Hindlimb muscle (tissue), 1 donor: ENCODE measurements at regions not wholly inside any gene's neighbourhood (a gene's known extent, or its start where the extent isn't known, plus 50 kb on each side); places are given as distances from the start of the nearest gene placed in this dataset.
"Not testable (repeated sequence)": the region's sequence is repeated elsewhere in the genome, so short reads cannot be mapped to it uniquely, and the experiment has no call there.

Source experiments
- DNase-seq: peaks from one replicate; pipeline ENCODE4 v3.0.0-alpha.2; 2013

DNA sequence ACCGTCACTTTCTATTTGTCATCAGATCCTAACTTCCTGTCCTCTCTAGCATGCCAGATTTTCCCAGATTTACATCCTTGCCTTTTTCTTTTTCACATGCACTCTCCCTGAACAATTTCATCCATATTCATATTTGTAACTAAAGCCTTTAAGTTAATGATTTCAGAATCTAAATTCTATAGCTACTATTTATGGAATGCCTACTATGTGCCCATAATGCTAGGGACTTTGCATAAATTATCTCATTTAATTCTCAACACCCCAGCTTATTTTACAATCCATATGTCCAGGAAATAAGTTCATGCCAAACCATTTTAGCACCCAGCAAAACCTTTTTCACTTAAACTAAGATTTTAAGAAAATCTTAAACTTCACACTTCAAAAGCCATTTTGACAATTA is 531.9 kb downstream of the NUP35 start:
- no peak for DNase-seq

DNA sequence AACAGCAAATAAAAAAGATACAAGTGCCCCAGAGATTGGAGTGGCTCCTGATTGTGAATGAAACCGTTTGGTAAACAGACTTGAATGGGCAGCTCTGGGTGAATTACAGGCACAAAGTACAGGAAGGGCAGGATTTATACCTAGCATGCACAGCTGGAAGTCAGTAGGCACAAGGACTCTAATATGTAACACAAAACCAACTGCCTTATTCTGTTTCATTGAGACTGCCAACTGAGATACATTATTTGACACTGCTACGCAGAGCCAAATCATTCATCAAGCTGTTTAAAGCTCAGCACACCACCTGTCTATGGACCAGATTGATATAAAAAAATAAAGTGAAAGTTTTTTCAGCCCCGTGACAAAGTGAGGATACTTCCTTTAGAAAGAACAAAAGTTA is 541.2 kb downstream of the NUP35 start:
- DNase-seq, result no peak

DNA sequence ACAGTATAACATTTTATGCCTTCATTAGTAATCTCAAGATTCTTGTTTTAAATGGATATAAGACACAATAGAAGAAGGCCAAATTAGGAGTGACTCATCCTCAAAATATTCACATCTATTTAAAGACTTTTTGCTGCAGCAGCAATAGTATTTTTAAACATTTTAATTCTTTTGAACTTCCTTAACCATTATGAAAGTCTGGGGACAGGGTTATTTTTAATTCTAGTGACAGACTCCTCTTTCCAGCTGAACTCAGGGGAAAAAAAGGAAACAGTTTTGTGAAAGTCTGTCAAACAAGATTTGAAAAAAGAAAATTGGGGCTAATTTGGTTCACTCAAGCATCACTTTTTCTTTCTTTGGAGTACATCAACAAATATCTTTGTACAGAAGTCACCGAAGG is 541.8 kb downstream of the NUP35 start:
- no peak for DNase-seq

DNA sequence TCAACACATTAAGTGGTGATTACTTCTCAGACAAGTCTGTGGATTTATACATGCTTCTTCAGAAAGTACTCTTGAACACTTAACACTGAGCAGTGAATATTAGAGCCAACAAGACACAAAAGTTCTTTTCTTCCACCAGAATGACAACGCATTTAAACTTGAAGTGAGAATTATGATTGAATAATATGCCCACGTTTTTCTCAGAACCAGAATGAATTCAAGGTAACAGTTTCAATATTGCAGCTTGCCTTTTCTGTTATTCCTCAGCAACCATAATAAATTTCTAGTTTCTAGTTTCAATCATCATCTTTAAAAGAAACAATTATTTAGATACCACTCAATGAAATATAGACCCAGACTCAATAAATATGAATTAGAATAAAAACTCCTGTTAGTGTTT is 547.0 kb downstream of the NUP35 start:
- DNase-seq, result no peak

DNA sequence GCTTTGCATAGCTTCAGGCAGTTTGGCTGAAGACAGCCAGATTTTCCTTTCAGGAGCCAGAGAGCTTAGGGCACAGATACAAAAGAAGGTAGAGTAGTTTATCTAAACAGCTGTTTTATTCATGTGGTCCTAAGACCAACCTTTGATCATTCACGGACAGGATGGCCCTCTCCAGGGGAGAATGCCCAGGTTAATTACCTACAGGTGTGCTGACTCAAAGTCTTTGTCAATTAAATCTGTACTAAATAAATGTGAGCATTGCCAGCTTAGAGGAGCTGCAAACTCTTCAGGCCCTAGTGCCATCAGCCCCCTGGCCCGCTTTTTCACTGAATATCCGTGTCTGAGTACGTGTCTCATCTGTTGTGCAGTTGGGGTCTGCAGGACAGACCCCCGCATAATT is 554.7 kb downstream of the NUP35 start:
- DNase-seq, result no peak

DNA sequence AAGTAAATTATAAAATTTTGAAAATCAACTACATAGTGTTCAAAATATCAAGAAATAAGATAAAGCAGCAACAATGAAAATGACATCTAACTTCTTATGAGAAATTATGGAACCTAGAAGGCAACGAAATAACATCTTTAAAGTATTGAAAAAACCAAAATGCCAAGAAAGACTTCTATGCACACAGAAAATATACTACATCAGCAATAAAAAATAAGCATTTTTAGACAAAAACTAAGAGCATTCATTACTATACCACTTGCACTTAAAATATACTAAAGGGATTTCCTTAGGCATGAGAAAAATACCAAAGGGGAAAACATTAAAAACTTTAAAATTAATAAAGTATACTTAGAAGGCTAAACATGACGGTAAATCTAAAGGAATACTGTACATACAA is 556.3 kb downstream of the NUP35 start:
- no peak for DNase-seq

DNA sequence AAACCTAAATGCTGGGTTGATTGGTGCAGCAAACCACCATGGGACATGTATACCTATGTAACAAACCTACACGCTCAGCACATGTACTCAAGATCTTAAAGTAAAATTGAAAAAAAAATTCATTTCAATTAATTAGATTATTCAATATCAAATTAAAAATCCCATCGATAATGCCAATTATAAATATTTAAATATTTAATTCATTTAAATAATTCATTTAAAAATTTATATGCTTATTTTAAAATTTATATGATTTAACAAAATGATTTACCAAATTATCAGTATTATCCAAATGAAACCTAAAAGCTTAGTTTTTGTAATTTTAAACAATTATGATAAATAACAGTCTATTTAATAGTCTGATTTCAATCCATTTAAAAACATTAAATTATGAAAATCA is 560.4 kb downstream of the NUP35 start:
- DNase-seq, result no peak

DNA sequence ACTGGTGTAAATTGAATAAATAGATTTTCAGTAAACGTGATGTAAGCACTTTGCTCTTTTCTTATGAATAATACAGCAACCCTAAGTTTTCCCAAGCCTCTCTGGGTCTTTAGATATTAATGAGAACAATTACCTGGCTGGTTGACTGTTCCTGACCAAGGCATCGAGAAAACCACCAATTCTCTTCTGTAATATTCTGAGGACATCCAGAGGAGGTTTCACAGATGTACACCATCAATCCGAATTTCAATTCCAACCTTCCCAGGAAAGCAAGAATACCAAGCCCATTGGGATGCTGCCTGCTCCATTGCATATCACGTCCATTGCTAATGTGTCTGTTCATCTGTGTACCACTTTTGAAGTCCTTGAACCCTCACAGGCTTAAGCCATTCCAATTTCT is 571.8 kb downstream of the NUP35 start:
- no peak for DNase-seq

DNA sequence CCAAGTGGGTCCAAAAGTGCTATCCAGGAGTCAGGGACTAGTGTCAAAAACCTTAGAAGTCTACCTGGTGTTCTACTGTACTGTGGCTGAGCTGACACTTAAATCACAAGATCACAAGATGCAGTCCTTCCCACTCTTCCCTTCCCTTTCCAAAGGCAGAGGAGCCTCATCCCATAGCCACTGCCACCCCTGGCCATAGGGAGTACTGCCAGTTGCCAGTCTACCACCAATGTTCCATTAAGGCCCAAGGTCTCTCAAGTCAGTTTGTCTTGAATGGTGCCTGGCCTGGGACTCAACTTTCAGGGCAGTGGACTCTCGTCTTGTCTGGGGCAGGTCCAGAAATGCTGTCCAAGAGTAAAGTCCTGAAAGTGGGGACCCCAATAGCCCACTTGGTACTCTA is 585.6 kb downstream of the NUP35 start:
- DNase-seq, result no peak

DNA sequence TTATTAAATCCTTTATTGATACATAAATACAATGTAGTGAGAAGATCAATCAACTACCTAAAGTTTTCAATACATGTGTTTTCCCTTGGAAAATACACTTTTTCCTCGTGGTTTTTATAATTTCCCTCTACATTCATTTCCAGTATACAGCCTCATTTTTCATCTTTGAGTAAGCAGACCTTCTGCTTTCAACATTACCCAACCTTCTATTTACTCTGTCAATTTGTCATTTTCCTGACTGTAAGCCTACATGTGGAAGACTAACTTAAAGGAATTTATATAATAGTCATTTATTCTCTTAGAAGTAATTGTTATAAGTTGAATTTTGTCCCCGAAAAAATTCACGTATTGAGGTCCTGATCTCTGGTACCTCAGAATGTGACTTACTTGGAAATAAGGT is 594.0 kb downstream of the NUP35 start:
- DNase-seq, result no peak

DNA sequence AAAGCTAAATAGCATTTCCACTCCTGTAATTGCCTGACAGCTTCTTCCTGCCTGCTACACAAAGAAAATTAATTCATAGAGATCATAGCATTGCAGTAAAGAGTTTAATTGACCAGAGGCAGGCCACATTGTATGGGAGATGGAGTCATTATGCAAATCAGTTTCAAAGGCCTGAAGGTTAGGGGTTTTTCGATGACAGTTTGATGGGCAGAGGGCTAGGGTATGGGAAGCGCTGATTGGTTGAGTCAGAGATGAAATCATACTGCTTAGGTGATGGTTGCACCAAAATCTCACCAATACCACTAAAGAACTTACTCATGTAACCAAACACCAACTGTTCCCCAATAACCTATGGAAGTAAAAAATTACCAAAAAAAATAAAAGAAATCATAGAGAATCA is 599.0 kb downstream of the NUP35 start:
- DNase-seq, result no peak

DNA sequence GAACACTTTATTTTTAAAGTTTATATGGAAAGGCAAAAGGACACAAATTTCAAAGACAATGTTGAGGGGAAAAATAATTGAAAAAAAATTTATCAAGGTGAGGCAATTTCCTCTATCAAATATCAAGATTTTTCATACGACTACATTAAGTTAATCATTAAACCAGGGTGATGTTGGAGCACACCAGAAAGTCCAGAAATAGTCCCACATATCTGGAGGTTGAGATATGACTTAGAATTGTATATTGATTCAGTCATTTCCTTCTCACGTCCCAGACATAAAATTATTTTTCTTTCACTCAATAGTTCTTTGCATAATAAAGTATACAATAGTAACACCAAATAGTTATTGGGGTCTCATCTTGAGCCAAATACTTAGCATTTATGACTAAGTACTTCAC is 605.1 kb downstream of the NUP35 start:
- no peak for DNase-seq

DNA sequence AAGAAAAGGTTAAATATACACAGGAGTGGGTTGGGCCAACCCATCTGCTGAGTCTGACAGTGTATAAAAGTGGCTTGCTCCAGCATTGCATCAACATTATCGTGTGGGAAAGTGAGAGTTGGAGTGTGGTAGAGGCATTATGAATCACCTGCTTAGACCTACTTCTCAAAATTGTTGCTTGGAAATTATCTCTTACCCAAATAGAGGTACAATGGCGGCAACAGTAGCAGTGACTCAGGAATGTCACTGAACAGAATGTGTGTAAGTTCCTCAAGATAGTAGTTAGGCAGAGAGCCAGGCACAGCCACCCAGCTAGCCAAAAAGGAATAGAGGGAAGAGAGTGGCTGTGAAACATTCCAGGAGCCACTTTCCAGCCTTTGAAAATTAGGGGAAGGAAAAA is 616.0 kb downstream of the NUP35 start:
- DNase-seq, result no peak

DNA sequence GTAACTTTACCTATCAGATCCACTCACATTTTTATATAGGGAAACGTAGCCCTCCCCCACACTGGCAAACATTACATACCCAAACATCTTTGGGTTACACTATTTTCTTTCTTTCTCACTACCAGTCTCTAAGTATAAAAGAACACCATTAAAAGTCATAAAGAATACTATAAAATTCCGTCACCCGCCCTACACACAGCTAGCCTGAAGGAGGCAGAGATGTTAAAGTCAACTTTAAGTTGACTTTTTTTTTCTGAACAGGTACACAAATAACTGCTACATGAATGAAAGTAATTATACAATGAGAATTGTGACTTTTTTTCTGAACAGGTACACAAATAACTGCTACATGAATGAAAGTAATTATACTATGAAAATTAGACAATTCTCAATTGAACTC is 628.3 kb downstream of the NUP35 start:
- DNase-seq, result no peak

DNA sequence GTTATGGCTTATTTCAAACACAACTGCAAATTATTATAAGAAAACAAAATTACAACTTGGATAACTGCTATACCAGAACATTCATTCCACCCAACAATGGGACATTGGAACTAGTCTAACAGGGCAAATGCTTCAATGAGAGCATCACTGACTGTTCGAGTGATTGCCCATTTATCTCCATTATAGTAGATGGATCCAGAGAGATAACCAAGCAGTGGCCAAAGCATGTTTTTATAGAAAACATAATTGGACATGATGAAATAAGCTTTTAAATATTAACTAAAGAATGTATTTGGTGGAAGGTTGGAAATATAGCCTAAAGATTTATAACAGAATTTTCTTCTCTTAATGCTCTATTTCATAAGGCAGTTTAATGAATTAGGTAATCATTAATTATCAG is 634.8 kb downstream of the NUP35 start:
- DNase-seq, result no peak

DNA sequence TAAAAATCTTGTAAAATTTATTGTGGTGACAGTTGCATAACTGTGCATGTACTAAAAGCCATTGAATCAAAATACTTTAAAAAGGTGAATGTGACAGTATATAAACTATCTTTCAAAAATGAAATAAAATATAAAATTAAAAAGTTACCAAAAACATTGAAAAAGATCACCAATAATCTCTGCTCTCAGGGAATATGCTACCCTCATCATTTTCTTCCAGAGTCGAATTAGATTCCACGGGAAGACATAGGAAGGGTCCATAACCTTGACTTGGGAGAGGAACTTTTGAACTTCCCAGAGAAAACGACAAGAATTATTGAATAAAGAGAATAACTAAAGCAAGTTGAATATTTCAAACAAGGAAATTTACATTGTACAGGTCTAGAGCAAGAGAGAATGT is 649.5 kb downstream of the NUP35 start:
- DNase-seq, result no peak

DNA sequence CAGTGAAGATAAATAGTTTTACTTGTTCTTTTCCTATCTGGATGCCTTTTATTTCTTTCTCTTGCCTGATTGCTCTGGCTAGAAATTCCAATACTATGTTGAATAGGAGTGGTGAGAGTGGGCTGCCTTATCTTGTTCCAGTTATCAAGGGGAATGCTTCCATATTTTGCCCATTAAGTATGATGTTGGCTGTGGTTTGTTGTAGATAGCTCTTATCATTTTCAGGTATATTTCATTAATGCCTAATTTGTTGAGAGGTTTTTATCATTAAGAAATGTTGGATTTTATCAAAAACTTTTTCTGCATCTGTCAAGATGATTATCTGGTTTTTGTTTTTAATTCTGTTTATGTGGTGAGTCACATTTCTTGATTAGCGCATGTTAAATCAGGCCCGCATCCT is 655.8 kb downstream of the NUP35 start:
- no peak for DNase-seq

DNA sequence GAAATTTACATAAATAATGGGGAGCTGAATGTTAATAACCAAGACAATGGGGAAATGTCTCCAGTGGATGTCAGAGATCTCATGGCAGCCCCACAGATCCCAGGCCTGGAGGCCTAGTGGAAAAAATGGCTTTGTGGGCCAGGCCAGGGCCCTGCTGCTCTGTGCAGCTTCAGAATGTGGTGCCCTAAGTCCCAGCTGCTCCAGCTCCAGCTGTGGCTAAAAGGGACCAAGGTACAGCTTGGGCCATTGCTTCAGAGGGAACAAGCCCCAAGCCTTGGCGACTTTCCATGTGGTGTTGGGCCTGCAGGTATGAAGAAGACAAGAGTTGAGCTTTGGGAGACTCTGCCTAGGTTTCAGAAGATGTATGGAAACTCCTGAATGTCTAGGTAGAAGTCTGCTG is 658.2 kb downstream of the NUP35 start:
- no peak for DNase-seq

DNA sequence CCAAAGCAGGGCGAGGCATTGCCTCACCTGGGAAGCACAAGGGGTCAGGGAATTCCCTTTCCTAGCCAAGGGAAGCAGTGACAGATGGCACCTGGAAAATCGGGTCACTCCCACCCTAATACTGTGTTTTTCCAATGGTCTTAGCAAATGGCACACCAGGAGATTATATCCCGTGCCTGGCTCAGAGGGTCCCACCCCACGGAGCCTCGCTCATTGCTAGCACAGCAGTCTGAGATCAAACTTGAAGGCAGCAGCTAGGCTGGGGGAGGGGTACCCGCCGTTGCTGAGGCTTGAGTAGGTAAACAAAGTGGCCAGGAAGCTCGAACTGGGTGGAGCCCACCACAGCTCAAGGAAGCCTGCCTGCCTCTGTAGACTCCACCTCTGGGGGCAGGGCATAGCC is 664.6 kb downstream of the NUP35 start:
- not testable (repeated sequence) for DNase-seq

DNA sequence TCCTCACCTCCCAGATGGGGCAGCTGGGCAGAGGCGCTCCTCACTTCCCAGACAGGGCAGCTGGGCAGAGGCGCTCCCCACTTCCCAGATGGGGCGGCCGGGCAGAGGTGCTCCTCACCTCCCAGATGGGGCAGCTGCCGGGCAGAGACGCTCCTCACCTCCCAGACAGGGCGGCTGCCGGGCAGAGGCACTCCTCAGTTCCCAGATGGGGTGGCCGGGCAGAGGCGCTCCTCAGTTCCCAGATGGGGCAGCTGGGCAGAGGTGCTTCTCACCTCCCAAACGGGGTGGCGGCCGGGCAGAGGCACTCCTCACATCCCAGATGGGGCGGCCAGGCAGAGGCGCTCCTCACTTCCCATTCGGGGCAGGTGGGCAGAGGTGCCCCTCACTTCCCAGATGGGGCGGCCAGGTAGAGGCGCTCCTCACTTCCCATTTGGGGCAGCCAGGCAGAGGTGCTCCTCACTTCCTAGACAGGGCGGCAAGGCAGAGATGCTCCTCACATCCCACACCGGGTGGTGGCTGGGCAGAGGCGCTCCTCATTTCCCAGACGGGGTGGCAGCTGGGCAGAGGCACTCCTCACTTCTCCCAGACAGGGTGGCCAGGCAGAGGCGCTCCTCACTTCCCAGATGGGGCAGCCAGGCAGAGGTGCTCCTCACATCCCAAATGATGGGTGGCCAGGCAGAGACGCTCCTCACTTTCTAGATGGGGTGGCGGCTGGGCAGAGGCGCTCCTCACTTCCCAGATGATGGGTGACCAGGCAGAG is 668.1 kb downstream of the NUP35 start:
- DNase-seq, result not testable (repeated sequence)

DNA sequence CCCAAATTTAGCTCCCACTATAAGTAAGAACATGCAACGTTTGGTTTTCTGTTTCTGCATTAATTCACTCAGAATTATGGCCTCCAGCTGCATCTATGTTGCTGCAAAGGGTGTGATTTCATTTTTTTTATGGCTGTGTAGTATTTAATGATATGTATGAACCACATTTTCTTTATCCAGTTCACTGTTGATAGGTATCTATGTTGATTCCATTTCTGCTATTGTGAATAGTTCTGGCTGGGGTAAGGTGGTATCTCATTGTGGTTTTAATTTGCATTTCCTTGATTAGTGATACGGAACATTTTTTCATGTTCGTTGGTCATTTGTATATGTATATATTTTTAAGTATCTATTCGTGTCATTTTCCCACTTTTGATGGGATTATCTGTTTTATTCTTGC is 674.3 kb downstream of the NUP35 start:
- no peak for DNase-seq

DNA sequence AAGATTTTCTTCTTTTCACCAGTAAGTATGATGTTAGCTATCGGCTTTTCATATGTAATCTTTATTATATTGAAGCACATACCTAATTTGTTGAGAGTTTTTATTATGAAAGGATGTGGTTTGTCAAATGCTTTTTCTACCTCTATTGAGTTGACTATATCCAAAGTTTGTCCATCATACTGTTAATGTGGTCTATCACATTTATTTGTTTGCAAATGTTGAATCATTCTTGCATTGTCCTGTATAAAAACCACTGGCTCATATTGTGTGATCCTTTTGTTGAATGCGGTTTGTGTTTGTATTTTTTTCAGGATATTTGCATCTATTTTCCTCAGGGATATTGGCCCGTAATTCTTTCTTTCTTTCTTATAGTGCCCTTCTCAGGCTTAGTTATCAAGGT is 675.5 kb downstream of the NUP35 start:
- DNase-seq, result no peak

DNA sequence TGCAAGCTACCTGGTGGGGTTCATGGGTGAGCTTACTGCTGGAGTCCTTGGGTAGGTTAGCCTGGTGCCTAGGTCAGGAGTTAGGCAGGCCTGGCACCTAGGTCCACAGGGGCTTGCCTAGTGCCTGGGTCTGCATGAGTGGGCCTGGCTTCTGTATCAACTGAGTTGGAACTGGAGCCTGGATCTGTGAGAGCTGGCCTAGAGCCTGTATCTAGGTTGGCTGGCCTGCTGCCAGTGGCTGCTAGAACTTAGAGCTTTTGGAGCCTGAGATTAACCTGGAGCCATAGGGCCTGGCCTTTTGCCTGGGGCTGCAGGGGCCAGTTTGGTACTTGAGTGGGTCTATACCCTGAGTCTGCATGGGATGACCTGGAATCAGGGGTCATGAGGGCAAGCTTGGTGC is 679.4 kb downstream of the NUP35 start:
- DNase-seq, result no peak

DNA sequence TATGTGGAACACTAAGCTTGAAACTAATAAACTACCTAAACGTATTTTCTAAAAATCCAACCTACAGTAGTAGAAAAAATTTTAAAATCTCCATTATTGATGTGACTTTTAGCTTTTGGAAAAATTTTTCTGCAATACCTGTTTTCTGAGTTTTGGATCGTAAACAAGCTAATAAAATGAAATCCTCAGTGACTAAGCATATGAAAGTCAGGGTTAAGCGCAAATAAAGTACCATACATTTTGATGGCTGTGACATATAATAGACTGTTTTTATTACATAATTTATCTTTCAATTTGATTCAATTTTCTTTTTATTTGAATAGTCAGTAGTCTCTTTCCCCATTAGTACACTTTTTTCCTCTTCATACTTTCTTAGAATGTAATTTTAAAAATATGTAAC is 683.6 kb downstream of the NUP35 start:
- no peak for DNase-seq

DNA sequence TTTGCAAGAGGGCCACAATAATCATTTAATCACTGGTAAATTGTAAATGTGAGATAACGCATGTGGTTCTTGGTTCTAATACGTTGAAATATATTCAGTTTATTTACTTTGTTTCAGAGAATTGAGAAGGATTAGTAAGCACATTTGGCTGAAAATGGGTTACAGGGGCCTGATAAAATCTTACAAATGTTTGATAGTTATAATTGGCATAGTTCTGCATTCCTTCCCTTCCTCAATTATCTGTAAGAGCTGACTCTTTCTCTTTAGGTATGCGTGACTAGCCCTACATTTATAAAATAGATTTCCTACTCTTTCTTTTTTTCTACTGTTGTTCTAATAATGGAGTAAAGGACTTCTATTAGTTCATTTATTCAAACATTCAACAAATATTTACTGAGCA is 685.2 kb downstream of the NUP35 start:
- DNase-seq, result no peak
